Mammary epithelial cell (primary cell): ENCODE measurements at regions not wholly inside any gene's neighbourhood (a gene's known extent, or its start where the extent isn't known, plus 50 kb on each side); places are given as distances from the start of the nearest gene placed in this dataset.

ENCODE experiments used
- CTCF ChIP-seq, 2 donors: IDR thresholded peaks in 1 of 2; conservative IDR thresholded peaks in 1 of 2; 2 replicates each; pipeline ENCODE4 v1.5.1; 2011 to 2012; ENCODE audit warnings: inconsistent platforms in 2 of 2, low read length in 2 of 2, mild to moderate bottlenecking in 2 of 2, control low read depth in 1 of 2, low read depth in 1 of 2; ENCODE audit not compliant: insufficient read depth in 1 of 2; ENCODE audit errors: extremely low read depth in 1 of 2
- EZH2 ChIP-seq: IDR thresholded peaks from 2 replicates; pipeline ENCODE4 v1.6.1; 2012; ENCODE audit warnings: low read length, inconsistent platforms, borderline replicate concordance

DNA sequence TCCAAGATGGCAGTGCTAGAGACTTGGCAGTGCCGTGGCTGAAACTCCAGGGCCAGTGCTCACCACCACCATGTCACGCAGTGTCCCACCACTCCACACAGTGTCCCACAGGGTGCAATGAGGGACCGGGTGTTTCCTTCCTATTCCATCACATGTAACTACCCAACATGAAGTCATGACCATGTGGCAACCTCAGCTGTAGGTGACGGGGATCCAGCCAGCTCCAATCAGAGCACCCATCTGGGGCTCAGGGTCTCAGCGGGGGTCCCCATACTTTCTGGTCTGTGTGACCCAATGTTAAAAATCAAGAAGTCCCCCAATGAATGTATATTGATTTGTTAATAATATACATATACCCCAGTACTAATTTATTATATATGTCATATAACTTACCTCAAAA, 52.1 kb downstream of the PTGR3 start:
- no peak for TF ChIP-seq CTCF (conservative IDR thresholded peaks at IDR 0.05 in 1 of 2, IDR thresholded peaks at IDR 0.05 in 1 of 2; ENCODE audit: extremely low read depth in 1 of 2, insufficient read depth in 1 of 2, low read depth in 1 of 2, low read length in 2 of 2)
- TF ChIP-seq EZH2 = no peak
